GM19025 (cell line): ENCODE measurements at regions not wholly inside any gene's neighbourhood (a gene's known extent, or its start where the extent isn't known, plus 50 kb on each side); places are given as distances from the start of the nearest gene placed in this dataset.

Source experiments
- ATAC-seq: cut with Tn5 transposase; IDR thresholded peaks from one replicate; pipeline ENCODE4 v1.9.1; 2021; ENCODE audit warnings: mild to moderate bottlenecking, low read depth, moderate library complexity; ENCODE audit not compliant: unreplicated experiment

DNA sequence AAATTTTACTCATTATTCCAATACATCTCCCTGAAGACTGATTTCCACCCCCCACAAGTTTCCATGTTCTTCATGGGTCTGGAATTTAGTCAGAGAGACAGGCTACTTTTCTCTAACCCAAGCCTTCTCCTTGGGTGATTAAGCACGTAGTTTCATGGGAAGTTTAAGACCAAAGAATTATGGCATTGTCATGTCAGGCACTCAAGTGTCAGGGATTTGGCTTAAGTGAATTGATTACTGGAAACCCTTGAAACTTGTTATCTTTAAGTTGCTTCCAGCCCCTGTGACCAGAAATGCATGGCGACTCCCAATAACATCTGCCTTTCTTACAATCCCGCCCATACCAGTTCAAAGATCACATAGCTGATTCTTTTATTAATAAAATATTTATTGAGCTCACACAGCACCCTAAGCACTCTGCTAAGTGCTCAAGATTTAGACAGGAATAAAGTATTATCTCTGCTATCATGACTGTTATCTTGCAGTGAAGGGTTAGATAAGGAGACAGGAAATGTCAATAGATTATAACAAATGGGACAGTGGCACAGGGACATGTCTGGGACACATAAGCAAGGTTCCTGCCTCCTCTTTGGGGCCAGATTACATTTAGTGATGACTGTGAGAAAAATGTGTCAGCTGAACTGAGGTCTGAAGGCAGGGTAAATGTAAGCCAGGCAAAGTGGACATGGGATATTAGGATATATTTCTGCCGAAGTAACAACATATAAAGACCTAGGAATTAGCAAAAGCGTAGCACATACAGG, 241.2 kb upstream of the TNC start:
- no peak for ATAC-seq

DNA sequence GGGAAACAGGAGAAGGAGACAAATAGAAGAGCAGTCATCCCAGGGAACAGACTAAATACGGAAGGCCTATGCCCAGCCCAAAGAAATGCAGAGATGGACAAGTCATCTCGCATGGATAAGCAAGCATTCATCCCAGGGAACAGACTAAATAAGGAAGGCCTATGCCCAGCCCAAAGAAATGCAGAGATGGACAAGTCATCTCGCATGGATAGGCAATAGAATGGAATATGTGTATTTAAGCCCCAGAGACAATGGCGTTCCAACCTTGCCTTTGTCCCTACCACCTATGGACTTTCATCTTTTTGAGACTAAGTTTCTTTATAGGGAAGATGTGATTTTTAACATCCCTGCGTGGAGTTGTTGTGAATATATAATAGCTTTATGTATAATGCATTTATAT, 242.2 kb upstream of the TNC start:
- ATAC-seq, result no peak

DNA sequence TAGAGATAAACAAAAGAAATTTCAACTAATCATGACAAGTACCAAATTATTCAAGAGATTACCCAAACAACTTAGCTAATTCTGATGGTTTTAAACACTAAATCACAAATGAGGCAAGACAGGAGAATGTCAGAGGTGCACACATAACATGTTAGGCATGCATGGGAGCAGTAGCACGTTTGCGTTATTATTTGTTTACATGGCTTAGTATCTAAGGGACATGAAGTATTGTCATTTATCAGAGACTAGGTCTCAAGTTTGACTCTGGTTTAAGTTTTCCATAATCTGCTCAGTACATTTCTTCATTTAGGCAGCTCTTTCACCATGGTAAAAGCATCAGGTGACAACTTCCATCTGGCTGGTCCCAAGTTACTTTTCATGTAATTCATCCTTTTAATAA, 244.1 kb upstream of the TNC start:
- no peak for ATAC-seq

DNA sequence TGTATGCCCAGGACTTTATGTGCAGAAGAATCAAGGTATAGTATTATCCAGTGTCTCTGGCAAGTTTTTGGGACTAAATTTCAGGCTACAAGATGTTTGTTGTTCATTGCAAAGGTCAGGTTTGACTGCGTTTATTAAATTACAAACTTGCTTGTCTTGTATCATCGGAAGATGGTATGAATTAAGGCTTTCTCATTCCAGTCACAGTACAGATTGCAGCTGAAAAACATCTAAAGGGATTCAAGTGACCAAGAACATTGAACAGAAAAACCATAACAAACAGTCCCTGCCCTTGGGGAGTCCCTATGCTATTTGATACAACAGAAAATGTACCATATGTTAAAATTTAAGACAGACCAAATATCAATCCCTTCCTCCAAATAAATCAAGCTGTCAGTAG, 244.7 kb upstream of the TNC start:
- no peak for ATAC-seq

DNA sequence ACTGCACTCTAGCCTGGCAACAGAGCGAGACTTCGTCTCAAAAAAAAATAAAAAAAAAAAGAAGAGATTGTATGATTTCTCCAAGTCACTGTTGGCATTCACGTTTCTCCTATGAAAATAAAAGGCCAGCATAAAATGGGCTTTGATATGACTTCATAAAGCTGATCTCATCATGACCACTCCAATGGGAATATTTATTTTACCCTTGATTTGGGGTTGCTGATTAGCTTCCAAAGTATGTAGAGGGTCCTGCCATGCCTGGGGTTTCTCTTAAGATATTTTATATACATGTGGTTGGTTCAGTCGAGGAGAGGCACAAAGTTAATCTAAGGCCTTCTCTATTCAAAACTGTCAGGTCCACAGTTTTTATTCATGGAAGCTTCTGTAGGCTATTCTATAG, 247.0 kb upstream of the TNC start:
- no peak for ATAC-seq

DNA sequence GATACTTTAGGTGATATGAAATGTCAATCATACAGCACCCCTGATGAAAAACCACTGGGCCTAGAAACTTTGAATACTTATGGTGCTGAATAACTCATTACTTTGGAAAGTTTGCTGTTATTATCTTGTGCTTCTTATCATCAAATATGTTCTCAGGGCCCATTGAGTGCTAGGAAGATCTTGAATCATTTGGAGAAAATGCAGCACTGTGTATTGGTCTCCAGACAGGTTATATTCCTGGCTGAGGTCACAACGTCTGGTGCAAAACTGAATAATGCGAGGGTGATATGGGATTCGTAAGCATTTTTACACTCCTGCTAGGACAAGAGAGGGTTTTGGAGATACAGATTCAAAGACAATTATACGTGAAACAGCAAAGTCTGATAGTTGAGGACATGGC, 249.4 kb upstream of the TNC start:
- ATAC-seq, result no peak

DNA sequence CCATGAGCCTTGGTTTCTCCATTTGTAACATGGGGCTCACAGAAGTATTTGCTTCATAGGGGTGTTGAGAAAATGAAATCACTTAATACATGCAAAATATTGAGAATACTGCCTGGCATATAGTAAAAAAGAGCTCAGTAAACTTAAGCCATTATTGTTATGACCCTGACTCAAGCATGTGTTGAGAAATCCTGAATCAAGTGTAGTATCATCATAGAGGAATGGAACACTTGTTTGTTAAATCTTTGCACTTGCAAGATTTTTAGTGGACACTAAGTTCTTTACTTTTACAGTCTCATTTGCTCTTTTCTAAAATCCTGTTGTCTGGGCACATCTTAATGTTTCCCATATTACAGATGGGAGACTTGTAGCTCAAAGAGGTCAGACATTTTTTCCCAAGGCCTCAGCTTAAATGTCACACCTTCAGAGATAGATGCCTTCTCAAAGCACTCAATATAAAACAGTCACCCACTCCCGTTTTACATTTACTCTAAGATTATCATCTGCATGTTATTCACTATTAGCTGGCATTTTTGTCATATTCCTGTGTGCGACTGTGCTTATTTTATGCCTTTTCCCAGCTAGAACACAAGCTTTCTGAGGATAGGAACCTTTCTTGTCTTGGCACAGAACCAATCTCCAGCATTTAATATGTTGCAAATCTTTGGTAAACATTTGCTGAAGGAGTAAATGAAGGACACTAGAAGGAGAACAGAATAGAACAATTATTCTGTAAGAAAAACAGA, 250.0 kb upstream of the TNC start:
- ATAC-seq, result no peak

DNA sequence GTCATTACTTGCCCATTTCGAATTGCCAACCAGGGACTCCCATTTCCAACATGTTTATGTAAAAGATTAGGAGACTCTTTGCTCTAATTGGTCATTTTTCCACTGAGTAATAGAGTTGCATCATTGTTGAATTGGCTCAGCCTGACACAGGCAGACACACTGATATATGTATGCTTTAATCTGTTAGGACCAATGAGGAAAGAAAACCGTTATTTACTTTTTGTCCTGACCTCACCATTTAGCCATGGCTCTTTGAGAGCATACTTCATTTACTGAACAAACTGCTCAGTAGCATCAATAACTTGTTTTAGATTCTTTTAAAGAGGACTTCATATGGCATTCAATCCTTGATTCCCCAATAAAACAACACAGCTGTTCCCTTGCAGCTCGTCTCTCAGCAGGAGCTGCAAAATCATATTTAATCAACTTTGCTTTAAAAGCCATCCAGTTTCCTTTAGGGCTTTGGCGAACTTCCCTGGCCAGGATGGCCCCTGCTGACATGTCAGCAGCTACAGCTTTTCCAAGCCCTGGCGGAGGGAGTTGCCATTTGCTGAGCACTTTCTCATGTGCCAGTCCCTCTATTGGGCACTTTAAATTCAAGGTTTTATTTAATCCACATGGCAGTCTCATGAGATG, 251.5 kb upstream of the TNC start:
- ATAC-seq, result no peak

DNA sequence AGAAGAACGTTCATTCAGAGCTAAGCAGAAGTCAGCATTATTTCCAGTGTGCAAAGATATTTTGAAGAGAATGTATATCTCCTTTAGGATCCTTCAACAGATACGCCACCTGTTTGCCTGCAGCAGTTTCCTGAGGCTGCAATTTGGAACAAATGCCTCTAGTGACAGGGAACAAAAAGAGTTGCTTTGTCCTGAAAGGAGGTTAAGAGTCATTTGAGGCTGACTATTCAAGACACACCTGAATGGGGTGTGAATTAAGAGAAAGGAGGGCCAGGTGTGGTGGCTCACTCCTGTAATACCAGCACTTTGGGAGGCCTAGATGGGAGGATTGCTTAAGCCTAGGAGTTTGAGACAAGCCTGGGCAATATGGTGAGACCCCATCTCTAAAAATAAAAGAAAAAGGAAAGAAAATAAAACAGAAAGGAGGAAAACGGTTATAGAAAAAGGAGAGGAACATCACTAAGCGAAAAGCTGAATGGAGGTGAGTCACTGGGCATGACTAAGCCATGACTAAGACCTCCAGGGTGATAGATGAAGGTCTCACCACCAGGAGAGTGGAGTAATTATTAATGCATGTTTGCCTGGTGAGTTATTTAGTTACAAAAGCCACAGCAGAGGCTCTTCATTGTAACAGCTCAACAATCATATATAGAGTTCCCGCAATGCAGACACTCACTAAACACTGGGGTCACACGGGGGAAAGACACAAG, 255.2 kb upstream of the TNC start:
- ATAC-seq, result peak; percentile 90

DNA sequence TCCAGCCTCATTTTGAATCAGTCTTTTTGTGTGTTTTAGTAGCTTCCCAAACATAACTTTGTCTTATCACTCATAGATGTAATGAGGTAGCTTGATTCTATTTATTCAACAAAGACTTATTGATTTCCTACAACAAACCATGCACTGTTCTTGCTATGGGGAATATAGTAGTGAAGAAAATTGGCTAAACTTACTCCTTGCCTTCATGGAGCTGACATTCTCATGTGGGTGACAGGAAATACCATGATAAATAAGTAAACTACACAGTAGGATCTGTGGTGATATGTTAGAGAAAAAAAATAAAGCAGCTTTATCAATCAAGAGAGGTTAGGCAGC, 255.7 kb upstream of the TNC start:
- peak; percentile 16 for ATAC-seq

DNA sequence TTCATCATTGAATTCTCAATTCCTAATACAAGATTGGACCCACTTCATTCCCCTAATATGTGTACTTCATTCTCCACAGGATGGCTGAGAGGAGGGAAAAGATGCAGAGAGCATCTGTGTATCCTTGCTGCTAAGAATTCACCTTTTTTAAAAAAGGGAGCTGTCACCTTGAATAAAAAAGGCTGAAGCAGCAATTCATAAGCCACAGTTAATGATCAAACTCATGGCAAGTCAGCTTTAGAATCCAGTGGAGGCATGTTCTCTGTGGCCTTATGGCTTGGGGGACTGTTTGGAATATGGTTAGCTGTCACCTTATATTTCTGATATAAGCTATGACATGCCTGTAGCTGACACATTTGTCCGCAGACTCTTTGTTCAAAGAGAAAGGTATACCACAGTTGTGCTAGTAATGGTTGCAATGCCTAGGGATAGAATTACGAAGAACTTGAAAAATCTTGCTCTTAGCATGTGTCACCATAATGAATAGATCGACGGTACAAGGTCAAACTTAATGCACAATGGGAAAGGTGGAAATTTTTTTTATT, 256.8 kb upstream of the TNC start:
- ATAC-seq, result no peak

DNA sequence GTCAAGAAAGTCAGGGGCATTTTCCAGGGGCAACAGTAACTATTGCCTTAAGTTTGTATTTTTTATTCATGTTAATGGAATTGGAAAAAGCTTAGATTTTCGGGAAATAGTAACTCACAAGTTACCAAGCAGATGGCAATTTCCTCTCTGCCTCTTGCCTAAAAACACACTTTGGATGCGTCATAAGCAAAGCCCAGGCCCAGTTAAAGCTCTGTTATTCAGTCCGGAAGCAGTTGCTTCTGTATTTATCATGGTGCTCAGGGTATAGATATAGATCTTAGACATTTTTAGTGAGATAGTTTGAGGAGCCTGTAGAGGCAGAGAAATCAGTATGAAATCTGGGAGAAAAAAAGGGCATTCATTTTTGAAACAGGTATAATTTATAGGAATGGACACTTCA, 260.3 kb upstream of the TNC start:
- ATAC-seq, result no peak

DNA sequence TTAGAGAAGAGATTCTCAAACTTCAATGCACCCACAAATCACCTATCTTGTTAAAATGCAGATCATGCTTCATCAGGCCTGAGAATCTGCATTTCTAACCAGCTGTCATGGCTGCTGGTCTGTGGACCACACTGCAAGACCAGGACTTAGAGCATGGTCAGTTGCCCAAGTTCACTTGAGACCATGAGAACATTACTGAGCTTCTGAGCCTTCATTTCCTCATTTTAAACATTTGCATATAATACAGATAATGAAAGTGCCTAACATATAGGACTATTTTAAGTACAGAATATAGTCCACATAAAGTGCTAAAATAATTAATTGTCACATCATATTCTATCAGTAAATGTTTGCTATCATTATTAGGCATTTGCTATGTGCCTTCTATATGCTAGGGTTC, 260.8 kb upstream of the TNC start:
- no peak for ATAC-seq

DNA sequence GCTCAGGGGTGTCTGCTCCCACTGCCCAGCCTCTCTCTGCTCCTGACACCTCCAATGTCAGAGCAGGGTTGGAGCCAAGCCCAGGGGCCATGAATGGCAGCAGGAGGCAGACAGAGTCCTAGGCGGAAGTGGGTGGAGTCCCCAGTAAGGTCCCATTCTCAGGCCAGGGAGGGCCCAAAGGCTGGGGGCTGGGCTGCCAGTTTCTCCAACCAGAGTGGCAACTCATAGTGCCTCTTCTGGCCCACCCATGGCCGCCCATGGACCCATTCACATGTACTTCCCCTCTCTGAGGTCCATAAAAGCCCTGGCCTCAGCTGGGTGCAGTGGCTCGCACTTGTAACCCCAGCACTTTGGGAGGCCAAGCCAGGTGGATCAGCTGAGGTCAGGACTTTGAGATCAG, 261.8 kb upstream of the TNC start:
- no peak for ATAC-seq

DNA sequence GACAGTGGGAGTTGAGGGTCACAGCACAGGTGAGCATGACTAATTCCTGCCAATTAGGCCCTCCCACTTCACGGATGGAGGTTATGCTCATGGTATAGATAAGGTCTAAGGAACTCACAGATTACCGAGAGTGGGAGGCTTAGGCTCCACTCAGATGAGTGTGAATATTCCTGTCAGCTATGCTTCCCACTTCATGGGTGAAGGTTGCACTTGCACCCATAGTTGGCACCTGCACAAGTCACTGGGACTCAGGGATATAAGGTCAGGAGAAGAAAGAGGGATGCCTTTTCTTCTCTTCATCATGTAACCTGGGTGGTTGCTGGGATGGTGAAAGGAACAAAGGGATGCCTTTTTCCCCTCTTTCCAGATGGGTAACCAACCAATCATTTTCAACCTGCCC, 264.9 kb upstream of the TNC start:
- no peak for ATAC-seq

DNA sequence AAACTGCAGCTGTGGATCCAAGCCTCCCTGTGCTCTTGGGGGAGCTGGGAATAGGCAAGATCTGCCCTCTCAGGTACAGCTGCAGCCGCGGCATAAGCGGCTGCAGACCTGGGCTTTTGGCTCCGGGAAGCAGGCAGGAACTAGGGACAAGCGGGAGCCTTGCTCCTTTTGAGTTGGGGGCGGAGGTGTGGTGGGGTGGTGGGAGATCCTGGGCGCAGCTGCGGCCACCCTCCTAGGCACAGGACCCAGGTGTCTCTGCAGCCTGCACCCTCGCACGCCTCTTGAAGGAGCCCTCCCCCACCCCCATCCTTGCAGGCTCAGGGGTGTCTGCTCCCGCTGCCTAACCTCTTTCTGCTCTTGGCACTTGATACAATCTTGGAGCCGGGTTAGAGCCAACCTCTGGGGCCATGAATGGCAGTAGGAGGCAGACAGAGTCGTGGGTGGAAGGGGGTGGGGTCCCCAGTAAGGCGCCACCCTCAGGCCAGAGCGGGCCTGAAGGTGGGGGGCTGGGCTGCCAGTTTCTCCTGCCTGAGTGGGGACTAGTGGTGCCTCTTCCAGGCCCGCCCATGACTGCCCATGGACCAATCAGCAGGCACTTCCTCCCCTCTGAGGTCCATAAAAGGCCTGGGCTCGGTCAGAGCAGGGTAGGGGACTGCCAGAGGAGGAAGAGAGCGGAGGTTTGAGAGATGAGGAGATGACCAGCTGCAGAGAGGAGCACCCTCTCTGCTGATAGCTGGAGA, 267.6 kb upstream of the TNC start:
- ATAC-seq, result no peak

DNA sequence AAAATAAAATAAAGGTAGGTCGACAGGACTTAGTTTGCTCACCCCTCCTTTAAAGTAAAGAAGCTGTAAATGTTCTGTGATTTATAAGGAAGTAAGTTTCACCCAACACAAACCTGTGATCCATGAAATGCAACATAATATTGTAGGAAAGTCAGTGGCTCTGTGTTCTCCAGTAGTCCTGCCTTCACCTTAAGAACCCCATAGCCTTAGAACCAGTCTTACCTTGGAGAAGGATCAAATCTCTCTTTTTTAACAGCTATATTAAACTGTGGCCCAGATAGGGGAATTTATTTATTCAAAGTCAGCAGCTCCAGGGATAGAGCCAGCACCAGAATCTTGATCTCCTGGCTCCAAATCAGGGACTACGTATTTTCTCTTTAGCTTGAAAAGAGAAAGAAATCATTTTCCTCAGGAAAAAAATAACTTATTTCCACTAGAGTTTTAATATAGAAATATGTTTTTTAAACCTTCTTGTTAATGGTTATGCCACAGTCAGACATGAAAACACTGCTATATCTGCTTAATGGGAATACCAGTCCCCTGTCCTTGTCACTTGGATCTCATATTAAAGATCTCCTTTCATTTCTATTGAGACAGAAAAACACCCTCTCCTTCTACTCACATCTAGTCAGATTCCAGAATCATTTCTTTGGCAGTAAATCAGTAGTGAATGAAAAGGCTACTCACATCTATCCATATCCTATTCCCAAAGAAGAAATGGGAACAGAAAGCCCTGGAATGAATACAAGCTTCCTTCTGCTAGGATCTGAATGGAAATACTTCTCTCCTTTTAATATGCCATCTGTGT, 269.2 kb upstream of the TNC start:
- ATAC-seq, result no peak

DNA sequence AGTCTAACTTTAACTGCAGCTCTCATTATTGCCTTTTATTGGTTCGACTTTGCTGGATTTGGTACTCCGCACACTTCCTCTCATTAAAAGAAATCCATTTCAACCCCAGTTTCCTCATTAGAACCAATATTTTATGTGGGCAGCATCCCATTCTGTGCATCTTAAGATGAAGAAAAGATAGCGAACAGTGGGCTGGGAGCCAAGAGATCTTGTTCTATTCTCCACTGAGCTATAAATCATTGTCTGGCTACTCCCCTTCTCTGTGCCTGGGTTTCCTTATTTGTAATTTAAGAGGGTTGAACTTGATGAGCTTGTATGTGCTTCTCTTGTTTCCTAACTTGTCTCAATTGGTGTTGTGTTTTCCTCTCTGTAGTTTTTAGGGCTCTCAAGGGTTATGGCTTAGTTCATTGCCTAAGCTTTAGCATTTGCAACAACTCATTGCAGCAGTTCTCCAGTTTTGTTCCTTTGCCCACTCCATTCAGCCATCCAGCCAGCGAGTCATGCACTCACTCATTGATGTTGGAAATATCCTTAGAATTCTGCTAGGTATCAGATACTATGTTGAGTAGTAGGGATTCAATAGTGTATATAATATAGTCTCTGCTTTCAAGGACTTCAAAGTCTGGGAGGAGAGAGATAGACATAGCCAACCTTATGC, 273.3 kb upstream of the TNC start:
- ATAC-seq, result no peak
